SHP77 treated with DMSO at 0.1 percent for 48 hours (cell line): ENCODE measurements at regions not wholly inside any gene's neighbourhood (a gene's known extent, or its start where the extent isn't known, plus 50 kb on each side); places are given as distances from the start of the nearest gene placed in this dataset.
"Not testable (repeated sequence)": the region's sequence is repeated elsewhere in the genome, so short reads cannot be mapped to it uniquely, and the experiment has no call there.

ENCODE experiments used
- DNase-seq: peaks from one replicate; lab custom pipeline; 2025; lab: John Stamatoyannopoulos, UW

DNA sequence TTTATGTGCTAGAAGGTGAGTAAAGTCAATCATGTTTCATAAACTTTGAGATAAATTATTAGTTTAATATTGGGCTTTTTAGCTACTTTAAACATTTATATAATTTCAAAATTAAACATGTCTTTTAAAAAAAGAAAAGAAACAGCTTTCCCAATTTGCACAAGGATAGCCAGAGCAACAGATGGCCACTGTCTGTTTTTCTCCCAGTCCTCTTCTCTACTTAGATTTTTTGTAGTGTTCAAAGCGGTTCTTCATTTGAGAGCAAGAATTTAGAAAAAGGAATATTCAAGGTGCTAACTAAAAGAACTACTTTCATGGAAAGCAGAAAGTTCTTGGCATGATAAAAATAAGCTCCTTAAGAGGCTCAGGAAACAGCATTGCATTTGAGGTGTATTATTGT lies 128.3 kb upstream of the MIR17HG start:
- no peak for DNase-seq

DNA sequence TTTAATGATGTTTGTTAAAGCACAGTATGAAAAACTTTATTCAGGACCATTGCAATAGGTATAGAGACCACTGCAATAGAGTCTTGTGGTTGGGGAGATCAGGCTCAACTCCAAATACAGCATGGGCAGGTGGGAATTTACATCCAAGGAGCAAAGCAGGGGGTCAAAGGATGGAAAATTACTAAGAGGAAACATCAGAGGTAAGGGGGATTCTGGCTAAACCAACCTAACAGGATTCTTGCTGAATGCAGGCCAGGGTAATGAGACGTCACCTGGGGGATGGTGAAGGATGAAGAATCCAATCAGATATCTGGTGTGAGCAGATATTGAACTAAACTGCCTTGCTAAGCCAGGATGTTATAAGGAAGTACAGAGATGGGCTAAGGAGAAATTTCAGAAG lies 126.6 kb upstream of the MIR17HG start:
- DNase-seq: no peak

DNA sequence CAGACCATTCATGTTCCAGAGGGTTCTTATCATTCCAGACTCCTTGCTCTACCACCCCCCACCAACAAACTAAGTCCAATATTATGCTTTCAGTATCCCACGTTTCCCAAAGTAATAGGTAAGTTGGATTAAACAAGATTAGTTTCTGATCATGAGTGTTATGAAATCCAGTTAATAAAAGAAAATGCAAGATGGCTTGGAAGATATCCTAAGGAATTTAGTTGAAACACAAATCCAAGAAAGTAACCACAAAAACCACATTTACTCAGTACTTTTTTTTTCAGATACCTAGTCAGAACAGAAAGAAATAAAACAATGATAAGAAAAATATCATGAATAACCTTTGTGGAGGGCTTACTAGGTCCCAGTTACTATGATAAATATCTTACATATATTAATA lies 119.4 kb upstream of the MIR17HG start:
- no peak for DNase-seq

DNA sequence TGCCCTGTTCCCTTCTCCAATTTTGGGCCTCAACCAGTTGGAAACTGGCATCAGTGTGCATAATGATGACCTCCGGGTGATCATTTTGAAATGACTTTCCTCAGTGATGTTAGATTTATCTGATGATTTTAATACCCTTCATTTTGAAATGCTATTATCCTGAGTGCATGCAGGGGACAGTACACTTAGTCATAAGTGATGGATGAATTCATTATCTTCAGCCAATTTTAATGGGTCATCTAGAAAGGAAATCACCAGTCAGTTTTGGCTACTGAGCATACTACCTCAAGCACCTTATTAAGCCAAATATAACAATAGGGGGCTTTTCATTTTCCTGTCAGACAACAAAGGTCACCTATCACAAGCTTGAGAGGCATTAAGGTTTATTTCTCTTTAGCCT lies 118.5 kb upstream of the MIR17HG start:
- DNase-seq: no peak

DNA sequence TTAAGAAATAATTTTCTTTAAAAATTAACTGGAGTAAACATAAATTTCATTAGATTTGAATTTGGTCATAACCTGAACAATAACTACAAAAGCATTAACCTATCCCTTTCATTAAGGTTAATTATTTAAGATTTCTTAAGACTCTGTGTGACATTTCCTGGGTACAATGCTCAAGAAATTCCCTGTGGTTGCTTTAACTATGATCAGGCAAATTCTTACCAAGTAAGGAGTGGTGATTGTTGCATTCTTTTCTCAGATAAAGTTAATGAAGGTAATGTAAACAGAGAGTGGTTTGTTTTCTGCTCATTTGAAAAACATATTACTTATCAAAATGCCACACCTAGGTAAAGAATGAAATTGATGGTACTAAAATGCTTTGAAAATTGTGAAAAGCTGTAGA lies 114.8 kb upstream of the MIR17HG start:
- no peak for DNase-seq

DNA sequence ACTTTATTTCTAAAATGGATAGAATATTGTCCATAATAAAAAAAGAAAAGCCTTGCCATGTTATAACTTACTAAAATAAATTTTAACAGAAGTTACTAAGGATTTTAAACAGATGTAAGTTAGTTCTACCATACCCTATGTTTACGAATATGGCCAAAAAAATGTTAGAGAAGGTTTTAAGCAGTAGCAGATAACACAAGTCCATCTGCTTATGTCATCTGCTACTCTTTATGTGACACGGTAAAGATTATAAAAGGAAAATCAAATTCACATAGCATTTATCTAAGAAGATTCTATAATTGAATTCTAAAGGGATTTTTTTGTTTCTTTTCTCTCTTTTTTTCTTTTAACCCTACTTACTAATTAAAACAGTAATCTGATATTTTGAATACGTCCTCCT lies 114.2 kb upstream of the MIR17HG start:
- DNase-seq: no peak

DNA sequence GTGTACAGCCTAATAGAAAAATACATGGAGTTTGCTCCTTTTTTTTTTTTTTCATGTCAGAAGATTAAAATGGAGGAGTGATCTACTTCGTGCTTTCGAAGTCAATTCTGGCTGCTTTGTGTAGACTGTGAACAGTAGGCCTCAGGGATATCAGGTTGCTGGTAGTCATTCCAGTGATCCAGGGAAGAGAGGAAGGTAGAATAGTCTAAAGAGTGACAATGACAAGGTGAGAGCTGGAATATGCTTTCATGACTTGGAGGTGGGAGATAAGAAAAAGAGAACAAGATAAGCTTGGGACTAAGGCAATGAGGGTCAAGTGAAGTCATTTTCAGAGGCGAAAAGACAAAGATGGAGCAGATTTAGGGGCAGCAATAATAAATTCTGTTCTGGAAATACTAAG lies 111.3 kb upstream of the MIR17HG start:
- no peak for DNase-seq

DNA sequence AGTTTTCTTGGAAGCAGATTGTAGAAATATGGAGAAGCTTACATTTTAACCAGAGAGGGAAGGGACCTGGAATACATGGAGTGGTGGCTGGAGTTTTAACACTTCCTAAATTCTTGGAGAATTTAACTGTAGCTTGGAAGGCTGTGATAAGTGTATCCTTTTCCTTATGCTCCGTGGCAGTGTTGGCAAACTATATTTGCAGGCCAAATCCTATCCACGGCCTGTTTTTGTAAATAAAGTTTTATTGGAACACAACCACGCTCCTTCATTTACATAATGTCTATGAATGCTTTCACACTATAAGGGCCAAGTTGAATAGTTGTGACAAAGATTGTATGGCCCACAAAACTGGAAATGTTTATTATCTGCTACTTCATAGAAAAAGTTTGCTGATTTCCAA lies 110.6 kb upstream of the MIR17HG start:
- no peak for DNase-seq

DNA sequence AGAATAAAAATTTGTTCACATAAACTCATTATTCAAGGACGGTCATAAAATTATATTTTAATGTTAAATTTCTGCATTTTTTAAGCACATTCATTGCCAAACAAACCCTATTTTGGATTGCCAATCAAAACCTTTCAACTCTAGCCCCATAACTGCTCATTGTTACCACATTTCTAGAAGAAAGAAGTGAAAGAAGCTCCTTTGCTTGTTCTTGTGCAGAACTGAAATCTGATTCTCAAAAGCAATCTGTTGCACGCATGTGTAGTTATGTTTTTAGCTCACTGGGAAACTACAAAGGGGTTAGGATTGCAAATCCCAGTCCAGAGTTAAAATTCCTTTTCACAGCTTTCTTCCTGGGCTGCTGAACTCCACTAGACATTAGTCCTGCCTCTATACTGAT lies 109.5 kb upstream of the MIR17HG start:
- DNase-seq: no peak

DNA sequence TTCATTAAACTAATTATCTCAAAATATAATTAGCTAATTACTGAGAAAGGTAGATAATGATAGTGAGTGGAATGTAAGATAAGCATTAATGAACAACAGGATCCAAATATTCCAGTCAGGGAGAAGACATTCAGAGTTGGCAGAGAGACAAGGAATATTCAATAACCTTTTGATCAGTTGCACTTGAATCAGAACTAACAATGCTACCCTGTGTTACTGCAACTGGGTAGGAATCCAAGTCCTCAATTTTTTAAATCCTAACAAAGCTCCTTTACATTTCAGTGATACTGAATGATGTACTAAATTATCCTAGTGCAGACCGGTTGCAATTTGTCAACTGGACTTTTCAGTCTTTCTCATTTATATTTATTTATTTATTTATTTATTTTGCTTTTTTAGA lies 107.1 kb upstream of the MIR17HG start:
- no peak for DNase-seq

DNA sequence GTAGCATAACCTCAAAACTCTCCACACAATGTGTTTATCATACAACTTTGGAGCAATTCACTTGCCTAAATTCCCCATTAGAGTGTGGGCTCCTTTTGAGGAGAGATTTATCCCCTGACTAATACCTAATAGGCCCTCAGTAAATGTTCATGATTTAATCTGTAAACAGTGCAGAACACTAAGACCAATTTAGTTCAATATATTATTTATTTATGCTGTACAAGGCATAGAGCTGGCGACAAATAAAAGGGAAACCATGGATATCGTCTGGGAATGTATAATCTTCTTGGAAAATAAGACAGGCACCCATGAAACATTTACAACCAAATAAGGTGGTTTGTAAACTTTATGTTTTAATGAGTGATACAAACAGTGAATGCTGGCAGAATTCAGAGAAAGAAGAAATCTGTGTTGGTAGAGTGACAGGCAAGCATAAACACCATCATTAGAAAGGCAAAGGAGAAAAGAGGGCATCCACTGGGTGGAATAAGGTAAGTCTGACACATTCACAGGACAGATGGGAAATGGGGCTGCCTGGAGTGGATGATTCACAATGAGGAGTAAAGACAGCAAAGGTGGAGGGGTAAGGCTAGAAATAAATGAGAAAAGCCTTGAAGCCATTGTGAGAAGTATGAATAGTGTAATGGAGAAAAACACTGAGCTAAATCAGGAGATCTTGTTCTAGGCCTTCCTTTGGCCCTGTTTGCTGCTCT lies 106.1 kb upstream of the MIR17HG start:
- no peak for DNase-seq

DNA sequence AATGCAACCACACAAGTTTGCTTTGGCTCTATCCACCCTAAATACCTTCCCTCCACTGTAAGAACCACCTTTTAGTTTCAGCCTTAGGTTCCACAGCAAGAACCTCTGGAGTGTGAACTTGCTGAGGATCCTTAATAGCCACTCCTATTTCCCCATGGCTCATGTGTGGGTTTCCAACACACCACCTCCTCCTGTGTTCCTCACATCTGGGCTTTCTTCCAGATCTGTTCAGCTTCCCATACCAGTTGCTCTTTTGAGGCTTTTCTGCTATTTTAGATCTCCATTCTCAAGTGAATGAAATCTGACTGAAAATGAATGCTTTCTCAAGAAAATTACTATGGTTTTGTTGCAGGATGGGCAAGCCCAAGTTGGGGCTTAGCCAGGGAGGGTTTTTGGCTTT lies 104.8 kb upstream of the MIR17HG start:
- no peak for DNase-seq

DNA sequence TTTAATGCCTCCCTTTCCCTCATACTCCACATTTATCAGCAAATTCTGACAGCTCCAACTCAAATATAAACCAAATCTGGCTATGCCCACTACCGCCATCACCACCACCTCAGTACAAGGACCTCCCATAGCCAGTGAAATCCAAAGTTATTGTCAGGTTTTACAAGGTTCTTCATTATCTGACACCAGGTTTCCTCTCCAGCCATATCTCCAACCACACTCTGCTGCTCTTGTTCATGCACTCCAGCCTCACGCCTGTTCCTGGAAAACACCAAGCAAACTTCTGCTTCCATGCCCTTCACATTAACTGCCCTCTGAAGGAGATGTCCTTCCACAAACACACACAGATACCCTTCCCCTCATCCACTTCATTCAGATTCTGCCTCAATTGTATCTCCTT lies 102.2 kb upstream of the MIR17HG start:
- DNase-seq: no peak

DNA sequence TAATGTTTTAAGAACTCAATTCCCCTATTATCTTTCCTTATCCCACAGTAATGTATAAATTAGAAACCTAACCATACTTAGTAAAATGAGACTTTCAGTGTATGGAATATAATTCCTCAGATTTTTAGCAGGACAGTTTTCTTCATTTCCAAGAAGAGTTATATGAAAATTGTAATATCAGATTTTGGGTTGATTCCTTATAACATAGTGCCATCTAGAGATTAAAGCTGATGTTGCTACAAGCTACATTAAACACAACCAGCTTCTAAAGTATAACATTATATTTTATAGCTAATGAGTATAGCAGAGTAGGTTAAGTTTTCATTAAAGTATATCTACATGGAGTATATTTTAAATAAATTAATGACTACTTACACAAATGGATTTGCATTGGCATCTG lies 99.7 kb upstream of the MIR17HG start:
- DNase-seq: peak; percentile 32

DNA sequence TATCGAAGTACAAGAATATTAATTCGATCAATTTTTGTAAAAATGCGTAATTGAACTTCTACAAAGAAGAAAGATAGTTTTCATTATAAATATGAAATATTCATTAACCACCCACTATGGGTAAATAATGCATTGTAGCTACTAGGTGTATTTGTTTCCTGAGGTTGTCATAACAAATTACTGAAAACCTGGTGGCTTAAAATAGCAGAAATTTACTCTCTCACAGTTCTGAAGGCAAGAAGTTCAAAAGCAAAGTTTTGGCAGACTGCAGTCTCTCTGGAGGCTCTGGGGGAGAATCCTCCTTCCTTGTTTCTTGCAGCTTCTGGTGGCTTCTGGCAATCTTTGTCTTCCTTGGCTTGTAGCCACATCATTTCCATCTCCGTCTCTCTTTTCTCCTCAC lies 99.2 kb upstream of the MIR17HG start:
- DNase-seq: no peak

DNA sequence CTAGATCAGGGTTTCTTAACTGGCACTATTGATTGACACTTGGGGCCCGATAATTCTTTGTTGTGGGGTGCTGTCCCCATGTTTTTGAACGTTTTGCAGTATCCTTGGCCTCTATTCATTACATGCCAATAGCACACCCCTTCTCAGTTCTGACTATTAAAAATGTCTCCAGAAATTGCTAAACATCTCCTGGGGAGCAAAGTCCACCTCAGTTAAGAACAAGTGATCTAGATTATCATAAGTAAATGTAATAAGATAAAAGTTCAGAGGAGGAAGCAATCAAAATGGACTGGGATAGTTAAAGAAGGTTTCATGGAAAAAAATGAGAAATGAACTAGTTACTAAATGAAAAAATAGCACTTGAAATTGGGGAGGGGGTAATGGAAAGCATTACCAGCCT lies 98.1 kb upstream of the MIR17HG start:
- no peak for DNase-seq

DNA sequence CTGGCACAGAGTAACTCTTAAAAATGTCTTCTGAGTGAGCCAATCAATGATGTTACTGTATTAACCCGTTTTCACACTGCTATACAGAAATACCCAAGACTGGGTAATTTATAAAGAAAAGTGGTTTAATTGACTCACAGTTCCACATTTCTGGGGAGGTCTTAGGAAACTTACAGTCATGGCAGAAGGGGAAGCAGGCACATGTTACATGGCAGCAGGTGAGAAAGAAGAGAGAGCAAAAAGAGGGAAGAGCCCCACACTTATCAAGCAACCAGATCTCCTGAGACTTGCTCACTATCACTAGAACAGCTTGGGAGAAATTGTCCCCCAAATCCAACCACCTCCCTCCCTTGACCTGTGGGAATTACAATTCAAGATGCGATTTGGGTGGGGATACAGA lies 97.6 kb upstream of the MIR17HG start:
- DNase-seq: no peak

DNA sequence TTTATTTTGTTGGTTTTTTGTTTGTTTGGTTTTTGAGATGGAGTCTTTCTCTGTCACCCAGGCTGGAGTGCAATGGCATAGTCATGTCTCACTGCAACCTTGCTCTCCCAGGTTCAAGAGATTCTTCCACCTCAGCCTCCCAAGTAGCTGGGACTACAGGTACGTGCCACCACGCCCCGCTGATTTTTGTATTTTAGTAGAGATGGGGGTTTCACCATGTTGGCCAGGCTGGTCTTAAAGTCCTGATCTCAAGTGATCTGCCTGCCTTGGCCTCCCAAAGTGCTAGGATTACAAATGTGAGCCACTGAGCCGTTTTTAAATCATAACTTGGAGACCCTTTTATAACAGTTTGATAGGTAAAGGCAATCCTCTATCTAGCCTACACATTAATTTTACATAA lies 95.9 kb upstream of the MIR17HG start:
- not testable (repeated sequence) for DNase-seq

DNA sequence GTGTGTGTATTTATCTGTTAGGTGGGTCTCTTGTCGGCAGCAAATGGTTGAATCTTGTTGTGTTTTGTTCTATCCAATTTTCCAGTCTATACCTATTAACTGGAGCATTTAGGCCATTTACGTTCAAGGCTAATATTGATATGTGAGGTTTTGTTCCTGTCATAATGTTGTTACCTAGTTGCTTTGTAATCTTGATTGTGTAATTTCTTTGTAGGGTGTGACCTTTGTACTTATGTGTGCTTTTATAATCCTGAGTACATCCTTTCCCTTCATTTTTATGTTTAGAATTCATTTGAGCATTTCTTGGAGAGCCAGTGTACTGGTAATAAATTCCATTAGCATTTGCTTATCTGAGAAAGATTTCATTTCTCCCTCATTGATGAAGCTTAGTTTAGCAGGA lies 83.0 kb upstream of the MIR17HG start:
- no peak for DNase-seq

DNA sequence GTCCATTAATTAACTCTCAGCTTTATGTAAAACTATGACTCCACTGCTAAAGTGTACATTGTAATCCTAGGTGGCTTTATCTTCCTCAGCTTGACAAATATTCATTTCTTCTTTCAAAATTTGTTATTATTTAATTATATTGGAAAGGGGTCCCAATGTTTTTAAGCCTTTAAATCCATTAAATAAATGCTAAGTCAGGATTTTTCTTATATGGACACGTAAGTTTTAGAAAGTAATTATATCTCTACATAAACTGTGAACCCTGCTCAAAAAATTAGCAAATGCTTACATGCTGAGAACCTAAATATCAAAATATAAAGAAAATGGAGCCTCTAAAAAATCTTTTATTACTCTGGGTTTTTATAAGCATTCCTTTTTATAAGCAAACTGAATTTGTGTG lies 78.2 kb upstream of the MIR17HG start:
- DNase-seq: no peak

DNA sequence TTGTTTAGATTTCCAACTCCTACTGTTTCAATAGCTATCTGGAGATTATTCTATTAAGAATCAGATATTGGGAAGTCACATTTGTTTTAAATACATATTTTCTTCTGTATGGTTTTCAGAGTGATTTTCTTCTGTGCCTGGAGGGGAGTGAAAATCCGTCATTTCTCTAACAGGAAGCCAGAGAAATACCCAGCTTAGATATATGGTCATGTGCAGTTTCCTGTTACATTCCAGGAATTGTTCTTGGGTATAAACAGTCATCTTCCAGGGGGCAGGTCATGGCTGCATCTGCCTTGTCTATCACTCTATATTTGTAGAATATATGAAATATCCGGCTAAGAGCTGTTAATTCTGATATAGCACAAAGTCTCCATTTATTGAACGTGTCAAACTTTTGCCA lies 77.5 kb upstream of the MIR17HG start:
- DNase-seq: no peak

DNA sequence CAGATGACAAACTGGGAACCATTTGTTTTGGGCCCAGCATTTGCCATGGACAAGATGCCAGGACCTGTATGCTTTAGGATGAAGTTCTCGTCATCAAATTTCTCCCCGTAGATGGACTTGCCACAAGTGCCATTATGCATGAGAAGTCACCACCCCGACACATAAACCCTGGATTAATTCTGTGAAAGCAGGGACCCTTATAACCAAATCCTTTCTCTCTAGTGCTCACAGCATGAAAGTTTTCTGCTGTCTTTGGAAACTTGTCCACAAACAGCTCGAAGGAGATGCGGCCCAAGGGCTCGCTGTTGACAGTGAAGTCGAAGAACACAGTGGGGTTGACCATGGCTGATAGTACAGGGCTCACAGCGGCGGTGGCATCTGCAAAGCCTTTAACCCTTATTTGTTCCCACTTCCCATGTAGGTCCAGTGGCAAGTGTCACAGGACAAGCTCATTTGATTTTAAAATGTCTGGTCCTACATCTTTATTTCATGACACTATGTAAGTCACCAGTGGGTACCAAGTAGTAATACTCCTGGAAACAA lies 75.2 kb upstream of the MIR17HG start:
- no peak for DNase-seq

DNA sequence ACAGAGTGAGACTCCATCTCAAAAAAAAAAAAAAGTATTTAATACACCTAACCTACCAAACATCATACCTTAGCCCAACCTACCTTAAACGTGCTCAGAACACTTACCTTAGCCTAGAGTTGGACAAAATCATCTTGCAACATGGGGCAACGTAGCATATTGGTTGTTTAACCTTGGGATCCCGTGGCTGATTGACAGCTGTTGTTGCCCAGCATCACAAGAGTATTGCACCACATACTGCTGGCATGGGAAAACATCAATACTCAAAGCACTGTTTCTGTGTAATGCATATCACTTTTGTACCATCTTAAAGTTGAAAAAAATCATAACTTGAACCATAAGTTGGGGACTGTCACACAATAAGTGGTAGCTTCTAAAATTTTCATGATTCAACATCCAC lies 73.8 kb upstream of the MIR17HG start:
- DNase-seq: no peak

DNA sequence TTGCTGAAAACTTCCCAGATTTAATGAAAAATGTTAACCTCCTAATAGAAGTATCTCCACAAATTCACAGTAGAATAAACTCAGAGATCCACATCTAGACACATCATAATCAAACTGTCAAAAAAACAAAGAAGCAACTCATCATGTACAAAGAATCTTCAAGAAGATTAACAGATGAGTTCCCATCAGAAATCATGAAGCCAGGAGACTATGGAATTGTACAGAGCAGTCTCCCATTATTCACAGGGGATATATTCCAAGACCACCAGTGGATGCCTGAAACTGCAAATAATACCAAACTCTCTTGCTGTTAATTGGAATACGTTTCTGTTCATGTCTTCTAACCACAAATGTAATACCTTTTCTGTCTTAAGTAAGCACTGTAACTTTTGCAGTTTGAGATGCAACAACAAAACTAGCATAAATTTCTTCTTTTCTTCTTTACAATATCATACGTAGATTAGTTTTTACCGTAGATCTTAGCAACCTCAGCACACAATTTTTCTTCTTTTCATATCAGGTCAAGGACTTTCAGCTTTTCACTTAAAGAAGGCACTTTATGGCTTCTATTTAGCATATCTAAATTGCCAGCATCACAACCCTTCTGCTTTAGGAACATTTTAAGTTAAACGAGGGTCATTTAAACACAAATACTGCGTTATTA lies 70.3 kb upstream of the MIR17HG start:
- DNase-seq: no peak
